NT2/D1 (cell line): ENCODE measurements at regions not wholly inside any gene's neighbourhood (a gene's known extent, or its start where the extent isn't known, plus 50 kb on each side); places are given as distances from the start of the nearest gene placed in this dataset.

Experiments used
- DNase-seq: peaks from one replicate; pipeline ENCODE4 v3.0.0-alpha.2; 2011; ENCODE audit warnings: low read depth, low spot score
- H3K27me3 ChIP-seq: 2 replicates; pipeline ENCODE4 v1.6.0; 2011; ENCODE audit warnings: mild to moderate bottlenecking; ENCODE audit not compliant: insufficient read length, insufficient read depth
- H3K36me3 ChIP-seq: 2 replicates; pipeline ENCODE4 v1.6.1; 2011; ENCODE audit warnings: mild to moderate bottlenecking, low read length, mixed read lengths; ENCODE audit not compliant: insufficient read depth, insufficient read length
- H3K4me1 ChIP-seq: 2 replicates; pipeline ENCODE4 v1.5.1; 2011; ENCODE audit not compliant: insufficient read depth, insufficient read length
- H3K4me3 ChIP-seq: 2 replicates; pipeline ENCODE4 v1.5.1; 2011; ENCODE audit warnings: low read depth; ENCODE audit not compliant: insufficient read length
- H3K9ac ChIP-seq: 2 replicates; pipeline ENCODE4 v1.6.0; 2011; ENCODE audit warnings: low read depth; ENCODE audit not compliant: insufficient read length
- H3K9me3 ChIP-seq: 2 replicates; pipeline ENCODE4 v1.5.1; 2011; ENCODE audit warnings: mild to moderate bottlenecking, low read length; ENCODE audit not compliant: insufficient read depth
- SUZ12 ChIP-seq: IDR thresholded peaks from 2 replicates; pipeline ENCODE4 v1.6.1; 2011; ENCODE audit not compliant: insufficient read length, insufficient read depth; ENCODE audit errors: extremely low read depth
- YY1 ChIP-seq: IDR thresholded peaks from 2 replicates; pipeline ENCODE4 v1.6.1; 2011; ENCODE audit not compliant: insufficient read length, insufficient read depth
- ZNF274 ChIP-seq: IDR thresholded peaks from 2 replicates; pipeline ENCODE4 v1.6.1; 2011; ENCODE audit warnings: mild to moderate bottlenecking, low read depth, low read length

DNA sequence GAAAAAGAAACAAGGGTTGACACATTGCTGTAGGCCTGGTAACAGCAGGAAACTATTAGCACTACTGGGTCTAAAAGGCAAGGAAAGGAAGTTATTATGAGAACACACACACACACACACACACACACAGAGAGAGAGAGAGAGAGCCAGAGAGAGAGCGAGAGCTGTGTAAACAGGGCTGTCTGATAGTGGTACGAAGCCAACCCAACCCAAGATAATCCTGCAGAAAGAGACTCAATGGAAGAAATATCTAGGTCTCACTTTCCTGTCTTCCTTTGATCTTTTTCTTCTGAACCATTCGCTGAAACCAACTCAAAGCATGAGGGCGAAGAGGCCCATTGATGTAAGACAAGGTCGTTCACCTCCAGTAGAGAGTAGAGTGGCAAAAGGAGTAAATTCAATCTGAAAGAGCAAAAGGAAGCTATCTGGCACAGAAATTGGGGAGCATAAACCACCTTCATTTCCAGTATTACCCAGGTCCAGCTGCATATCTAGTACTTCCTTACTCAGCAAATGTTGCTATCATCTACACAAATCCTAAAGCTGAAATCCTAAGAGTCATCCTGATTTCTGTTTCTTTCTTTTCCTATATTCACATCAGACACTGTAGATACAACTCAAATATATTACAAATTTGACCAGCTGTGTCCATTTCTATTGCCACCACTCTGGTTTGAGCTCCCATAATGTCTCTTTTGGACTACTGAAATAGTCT, 110.2 kb downstream of the TMEM26 start:
- no peak for TF ChIP-seq YY1
- TF ChIP-seq SUZ12: no peak
- TF ChIP-seq ZNF274: no peak
- Histone ChIP-seq H3K36me3 (no peaks in the 10 kb centered on the region), H3K27me3 (no peaks in the 10 kb centered on the region), H3K9ac (no peak overlapping the region), H3K4me1 (no peaks in the 10 kb centered on the region), H3K4me3 (no peak overlapping the region), H3K9me3 (no peaks in the 10 kb centered on the region)
- no peak for DNase-seq

GRCh38 chr10:61341008-61341407, 112.2 kb downstream of the TMEM26 start:
- Histone ChIP-seq H3K36me3 (no peaks in the 10 kb centered on the region), H3K9ac (no peak overlapping the region), H3K27me3 (no peaks in the 10 kb centered on the region), H3K9me3 (no peaks in the 10 kb centered on the region), H3K4me1 (no peaks in the 10 kb centered on the region), H3K4me3 (no peak overlapping the region)
- TF ChIP-seq YY1: no peak
- no peak for TF ChIP-seq SUZ12
- no peak for TF ChIP-seq ZNF274
- no peak for DNase-seq

GRCh38 chr10:61338146-61338545, 115.0 kb downstream of the TMEM26 start:
- no peak for TF ChIP-seq YY1
- TF ChIP-seq SUZ12: no peak
- no peak for TF ChIP-seq ZNF274
- H3K9me3 ChIP-seq: no peaks in the 10 kb centered on the region
- no peak overlapping the region for H3K4me3 ChIP-seq
- H3K27me3 ChIP-seq: no peaks in the 10 kb centered on the region
- no peaks in the 10 kb centered on the region for H3K36me3 ChIP-seq
- no peaks in the 10 kb centered on the region for H3K4me1 ChIP-seq
- no peak for DNase-seq
- no peak overlapping the region for H3K9ac ChIP-seq

- H3K4me1 ChIP-seq: no peaks in the 10 kb centered on the region
- DNase-seq: no peak
- H3K9ac ChIP-seq: no peak overlapping the region
- no peaks in the 10 kb centered on the region for H3K36me3 ChIP-seq
- no peaks in the 10 kb centered on the region for H3K27me3 ChIP-seq
- H3K4me3 ChIP-seq: no peak overlapping the region
- no peak for TF ChIP-seq SUZ12
- no peak for TF ChIP-seq YY1
- no peak for TF ChIP-seq ZNF274
- H3K9me3 ChIP-seq: no peaks in the 10 kb centered on the region
These were observed 115.4 kb downstream of the TMEM26 start for GRCh38 chr10:61337741-61338140.

DNA sequence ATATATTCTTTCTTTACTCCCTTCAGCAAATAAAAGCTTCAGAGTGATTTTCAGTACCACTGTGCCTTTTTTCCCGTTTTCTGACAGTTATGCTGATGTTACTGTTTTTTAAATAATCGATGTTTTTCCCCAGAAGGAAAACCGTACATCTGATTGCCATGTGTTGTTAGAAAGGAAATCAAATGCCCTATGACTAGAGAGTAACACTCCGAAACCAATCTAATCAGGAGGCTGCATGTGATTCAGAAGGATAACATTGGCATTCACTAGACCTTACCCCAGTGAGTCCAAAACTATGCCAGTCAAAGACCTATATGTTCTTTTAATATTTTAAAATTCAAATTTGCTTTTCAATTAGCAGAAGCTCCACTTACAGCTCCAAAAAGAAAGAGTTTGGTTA, 116.3 kb downstream of the TMEM26 start:
- Histone ChIP-seq H3K4me3 (no peak overlapping the region), H3K36me3 (no peaks in the 10 kb centered on the region), H3K9me3 (no peaks in the 10 kb centered on the region), H3K4me1 (no peaks in the 10 kb centered on the region), H3K9ac (no peak overlapping the region), H3K27me3 (no peaks in the 10 kb centered on the region)
- no peak for DNase-seq
- no peak for TF ChIP-seq SUZ12
- no peak for TF ChIP-seq ZNF274
- no peak for TF ChIP-seq YY1

GRCh38 chr10:61335359-61335758, 117.8 kb downstream of the TMEM26 start:
- Histone ChIP-seq H3K4me3 (no peak overlapping the region), H3K27me3 (no peaks in the 10 kb centered on the region), H3K4me1 (no peaks in the 10 kb centered on the region), H3K9me3 (no peaks in the 10 kb centered on the region), H3K36me3 (no peaks in the 10 kb centered on the region), H3K9ac (no peak overlapping the region)
- no peak for DNase-seq
- TF ChIP-seq ZNF274 (no peak), SUZ12 (no peak), YY1 (no peak)

DNA sequence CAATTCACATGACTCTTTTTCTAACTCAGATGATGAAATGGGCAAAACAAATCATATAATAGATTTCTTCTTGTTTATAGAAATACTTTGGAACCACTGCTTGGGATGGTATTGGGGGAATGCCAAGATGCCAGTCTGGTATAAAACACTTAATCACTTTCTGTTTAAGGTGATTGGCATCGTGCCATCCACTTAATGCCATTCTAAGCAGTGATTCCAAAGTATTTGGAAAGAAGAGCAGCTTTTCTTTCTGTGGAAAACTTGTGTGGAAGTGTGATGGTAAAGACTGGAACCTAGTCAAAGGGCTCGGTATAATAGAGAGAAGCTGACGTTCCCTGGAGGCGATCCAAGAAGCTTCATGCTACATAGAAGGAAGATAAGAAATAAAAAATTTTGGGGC, 120.6 kb downstream of the TMEM26 start:
- no peaks in the 10 kb centered on the region for H3K4me1 ChIP-seq
- H3K9me3 ChIP-seq: peaks cover 24% of the 10 kb centered on the region
- no peak for TF ChIP-seq YY1
- TF ChIP-seq SUZ12: no peak
- TF ChIP-seq ZNF274: no peak
- H3K4me3 ChIP-seq: no peak overlapping the region
- DNase-seq: no peak
- no peaks in the 10 kb centered on the region for H3K36me3 ChIP-seq
- H3K9ac ChIP-seq: no peak overlapping the region
- H3K27me3 ChIP-seq: no peaks in the 10 kb centered on the region

- Histone ChIP-seq H3K36me3 (no peaks in the 10 kb centered on the region), H3K4me3 (no peak overlapping the region), H3K4me1 (no peaks in the 10 kb centered on the region), H3K9me3 (peaks cover 24% of the 10 kb centered on the region), H3K27me3 (no peaks in the 10 kb centered on the region), H3K9ac (no peak overlapping the region)
- TF ChIP-seq ZNF274: no peak
- no peak for TF ChIP-seq YY1
- no peak for TF ChIP-seq SUZ12
- no peak for DNase-seq
These were observed 122.5 kb downstream of the TMEM26 start for GRCh38 chr10:61330669-61331068.
